Astrocyte of the cerebellum (primary cell): ENCODE measurements at regions not wholly inside any gene's neighbourhood (a gene's known extent, or its start where the extent isn't known, plus 50 kb on each side); places are given as distances from the start of the nearest gene placed in this dataset.
"Not testable (repeated sequence)": the region's sequence is repeated elsewhere in the genome, so short reads cannot be mapped to it uniquely, and the experiment has no call there.

Experiments used
- DNase-seq: peaks from one replicate; pipeline ENCODE4 v3.0.0-alpha.2; 2011; ENCODE audit warnings: low read depth
- H3K4me3 ChIP-seq: 2 replicates; pipeline ENCODE4 v1.5.1; 2011; ENCODE audit warnings: mild to moderate bottlenecking, low read depth, low read length, moderate library complexity
- in situ Hi-C: cut with HindIII; loops from 2 replicates; pipeline ENCODE4 v1.10.0; 2017; ENCODE audit warnings: low sequenced_read_pairs
- TF ChIP-seq, protein P1 (sequence below): IDR thresholded peaks from 2 replicates; pipeline ENCODE4 v1.5.1; 2012; ENCODE audit warnings: low read length, low read depth, moderate library complexity, mild to moderate bottlenecking; ENCODE audit errors: missing control alignments

DNA sequence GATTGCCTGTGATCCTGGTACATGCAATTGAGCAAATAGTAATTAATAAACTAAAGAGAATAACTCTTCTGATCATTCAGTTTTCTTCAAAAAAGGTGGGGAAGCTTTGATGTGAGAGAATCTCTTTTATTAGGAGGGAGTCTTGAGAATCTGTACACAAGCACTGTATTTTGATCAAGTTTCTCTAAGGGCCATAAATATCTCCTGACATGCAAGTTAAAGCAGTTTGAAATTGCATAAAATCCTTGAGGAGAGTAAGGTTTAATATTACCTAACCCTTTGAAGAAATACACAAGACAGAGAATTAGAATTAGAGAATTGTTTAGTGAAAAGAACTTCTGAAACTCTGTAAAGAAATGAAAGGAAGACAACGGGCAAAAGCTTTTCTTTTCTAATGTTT is 326.9 kb downstream of the FAT4 start:
- TF ChIP-seq, protein P1, sequence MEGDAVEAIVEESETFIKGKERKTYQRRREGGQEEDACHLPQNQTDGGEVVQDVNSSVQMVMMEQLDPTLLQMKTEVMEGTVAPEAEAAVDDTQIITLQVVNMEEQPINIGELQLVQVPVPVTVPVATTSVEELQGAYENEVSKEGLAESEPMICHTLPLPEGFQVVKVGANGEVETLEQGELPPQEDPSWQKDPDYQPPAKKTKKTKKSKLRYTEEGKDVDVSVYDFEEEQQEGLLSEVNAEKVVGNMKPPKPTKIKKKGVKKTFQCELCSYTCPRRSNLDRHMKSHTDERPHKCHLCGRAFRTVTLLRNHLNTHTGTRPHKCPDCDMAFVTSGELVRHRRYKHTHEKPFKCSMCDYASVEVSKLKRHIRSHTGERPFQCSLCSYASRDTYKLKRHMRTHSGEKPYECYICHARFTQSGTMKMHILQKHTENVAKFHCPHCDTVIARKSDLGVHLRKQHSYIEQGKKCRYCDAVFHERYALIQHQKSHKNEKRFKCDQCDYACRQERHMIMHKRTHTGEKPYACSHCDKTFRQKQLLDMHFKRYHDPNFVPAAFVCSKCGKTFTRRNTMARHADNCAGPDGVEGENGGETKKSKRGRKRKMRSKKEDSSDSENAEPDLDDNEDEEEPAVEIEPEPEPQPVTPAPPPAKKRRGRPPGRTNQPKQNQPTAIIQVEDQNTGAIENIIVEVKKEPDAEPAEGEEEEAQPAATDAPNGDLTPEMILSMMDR, result no peak
- in situ Hi-C loops, result no loop called here
- no peak for DNase-seq
- H3K4me3 ChIP-seq, result no peak overlapping the region

DNA sequence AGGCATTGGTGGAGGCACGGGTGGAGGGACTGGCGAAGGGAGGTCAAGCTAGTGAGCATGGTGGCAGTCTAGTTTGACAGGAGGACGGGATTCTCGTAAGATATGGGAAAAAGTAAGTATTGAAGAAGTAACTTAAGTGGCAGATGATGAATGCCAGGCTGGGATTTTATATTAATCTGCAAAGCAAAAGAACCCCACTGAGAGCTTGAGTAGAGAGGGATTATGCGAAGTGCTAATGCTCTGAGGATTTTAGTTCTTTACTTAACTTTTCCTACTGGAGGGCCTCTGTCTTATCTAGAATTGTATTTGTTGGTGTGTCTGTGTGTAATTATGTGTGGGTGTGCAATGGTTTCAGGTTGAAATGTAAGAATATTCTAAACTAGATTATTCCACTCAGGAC is 327.9 kb downstream of the FAT4 start:
- TF ChIP-seq, protein P1, result no peak
- in situ Hi-C loops, result no loop called here
- DNase-seq, result no peak
- no peak overlapping the region for H3K4me3 ChIP-seq

DNA sequence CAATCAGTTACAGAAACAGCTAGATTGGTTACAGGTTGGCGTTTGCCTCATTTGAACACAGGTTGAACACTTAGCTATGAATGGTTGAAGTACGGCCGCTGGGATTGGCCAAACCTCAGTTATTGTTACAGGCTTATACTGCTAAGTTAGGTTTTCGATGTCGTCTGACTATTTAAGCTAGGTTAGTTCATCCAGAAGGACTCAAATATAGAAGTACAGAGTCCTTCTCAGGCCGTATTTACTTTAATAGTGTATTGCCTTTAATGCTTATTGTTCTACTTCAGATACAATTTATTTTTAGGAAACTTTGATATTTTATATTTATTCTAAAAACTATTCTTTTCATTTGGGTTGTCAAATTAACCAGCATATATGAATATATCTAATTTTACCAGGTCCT is 334.7 kb downstream of the FAT4 start:
- TF ChIP-seq, protein P1, result no peak
- no peak overlapping the region for H3K4me3 ChIP-seq
- in situ Hi-C loops, result no loop called here
- no peak for DNase-seq

DNA sequence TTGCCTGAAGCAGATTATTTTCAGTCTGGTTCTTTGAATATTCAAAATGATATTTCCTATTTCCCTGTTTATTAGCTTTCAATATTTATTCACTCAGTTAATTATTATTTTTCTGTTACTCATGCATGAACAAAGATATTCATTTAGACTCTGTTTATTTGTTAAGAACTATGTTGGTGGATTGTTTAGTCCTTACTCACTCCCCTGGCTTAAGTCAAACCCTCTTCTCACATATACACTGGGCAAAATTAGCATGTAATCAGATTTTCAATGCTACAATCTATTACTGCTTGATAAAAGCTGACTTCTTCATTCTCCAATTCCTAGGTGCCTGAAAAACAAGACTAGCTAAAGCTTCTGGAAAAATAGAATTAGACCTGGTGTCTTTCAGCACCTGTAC is 335.8 kb downstream of the FAT4 start:
- in situ Hi-C loops, result no loop called here
- TF ChIP-seq, protein P1, result no peak
- no peak overlapping the region for H3K4me3 ChIP-seq
- DNase-seq, result no peak

DNA sequence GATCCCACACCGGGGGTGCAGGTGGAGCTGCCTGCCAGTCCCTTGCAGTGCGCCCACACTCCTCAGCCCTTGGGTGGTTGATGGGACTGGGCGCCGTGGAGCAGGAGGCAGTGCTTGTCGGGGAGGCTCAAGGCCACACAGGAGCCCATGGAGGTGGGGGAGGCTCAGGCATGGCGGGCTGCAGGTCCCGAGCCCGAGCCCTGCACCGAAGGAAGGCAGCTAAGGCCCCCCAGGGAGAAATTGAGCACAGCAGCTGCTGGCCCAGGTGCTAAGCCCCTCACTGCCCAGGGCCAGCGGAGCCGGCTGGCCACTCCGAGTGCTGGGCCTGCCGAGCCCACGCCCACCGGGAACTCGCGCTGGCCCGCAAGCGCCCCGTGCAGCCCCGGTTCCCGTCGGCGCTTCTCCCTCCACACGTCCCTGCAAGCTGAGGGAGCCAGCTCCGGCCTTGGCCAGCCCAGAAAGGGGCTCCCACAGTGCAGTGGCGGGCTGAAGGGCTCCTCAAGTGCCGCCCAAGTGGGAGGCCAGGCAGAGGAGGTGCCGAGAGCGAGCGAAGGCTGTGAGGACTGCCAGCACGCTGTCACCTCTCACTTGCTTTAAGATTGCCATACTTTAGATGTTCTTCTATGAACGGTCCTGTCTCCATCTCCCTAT is 337.1 kb downstream of the FAT4 start:
- DNase-seq, H3K4me3 ChIP-seq, in situ Hi-C loops: not testable (repeated sequence)

DNA sequence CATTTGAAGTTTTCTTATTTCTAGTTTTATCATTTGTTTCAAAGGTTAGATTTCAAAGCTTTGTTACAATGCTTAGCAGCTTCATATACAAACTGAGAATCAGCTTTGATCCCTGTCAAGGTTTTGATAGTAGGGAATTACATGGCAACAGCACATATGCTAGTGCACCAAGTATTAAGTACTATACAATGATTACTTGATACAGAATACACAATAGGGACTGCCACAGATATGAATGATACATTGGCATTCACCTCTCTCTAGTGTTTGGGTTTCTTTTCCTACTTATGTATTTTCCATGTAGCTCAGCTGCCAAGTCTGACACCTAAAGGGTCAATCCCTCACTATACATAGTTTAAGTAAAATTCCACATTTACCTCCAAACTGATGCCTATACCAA is 344.0 kb downstream of the FAT4 start:
- no peak for DNase-seq
- in situ Hi-C loops, result no loop called here
- TF ChIP-seq, protein P1, result no peak
- H3K4me3 ChIP-seq, result no peak overlapping the region

- no peak for DNase-seq
- TF ChIP-seq, protein P1, result no peak
- in situ Hi-C loops, result no loop called here
- H3K4me3 ChIP-seq, result no peak overlapping the region
Observed at GRCh38 chr4:125663896-125664767, 349.4 kb downstream of the FAT4 start.
